ENCODE measurements at regions not wholly inside any gene's neighbourhood (a gene's known extent, or its start where the extent isn't known, plus 50 kb on each side); places are given as distances from the start of the nearest gene placed in this dataset.

GRCh38 chr1:119291611-119292206, 76.9 kb upstream of the HAO2 start:
- H3K27me3 ChIP-seq (ENCODE audit: insufficient read depth, low read length), result no peaks in the 10 kb centered on the region
- no peaks in the 10 kb centered on the region for H3K4me1 ChIP-seq (ENCODE audit: insufficient read depth, low read length)
- H2AFZ ChIP-seq (ENCODE audit: low read length), result no peak overlapping the region
- no peak overlapping the region for H3K4me3 ChIP-seq (ENCODE audit: insufficient read depth, low read length)
- no peaks in the 10 kb centered on the region for H4K20me1 ChIP-seq (ENCODE audit: insufficient read depth, low read length)
- TF ChIP-seq, protein P1, sequence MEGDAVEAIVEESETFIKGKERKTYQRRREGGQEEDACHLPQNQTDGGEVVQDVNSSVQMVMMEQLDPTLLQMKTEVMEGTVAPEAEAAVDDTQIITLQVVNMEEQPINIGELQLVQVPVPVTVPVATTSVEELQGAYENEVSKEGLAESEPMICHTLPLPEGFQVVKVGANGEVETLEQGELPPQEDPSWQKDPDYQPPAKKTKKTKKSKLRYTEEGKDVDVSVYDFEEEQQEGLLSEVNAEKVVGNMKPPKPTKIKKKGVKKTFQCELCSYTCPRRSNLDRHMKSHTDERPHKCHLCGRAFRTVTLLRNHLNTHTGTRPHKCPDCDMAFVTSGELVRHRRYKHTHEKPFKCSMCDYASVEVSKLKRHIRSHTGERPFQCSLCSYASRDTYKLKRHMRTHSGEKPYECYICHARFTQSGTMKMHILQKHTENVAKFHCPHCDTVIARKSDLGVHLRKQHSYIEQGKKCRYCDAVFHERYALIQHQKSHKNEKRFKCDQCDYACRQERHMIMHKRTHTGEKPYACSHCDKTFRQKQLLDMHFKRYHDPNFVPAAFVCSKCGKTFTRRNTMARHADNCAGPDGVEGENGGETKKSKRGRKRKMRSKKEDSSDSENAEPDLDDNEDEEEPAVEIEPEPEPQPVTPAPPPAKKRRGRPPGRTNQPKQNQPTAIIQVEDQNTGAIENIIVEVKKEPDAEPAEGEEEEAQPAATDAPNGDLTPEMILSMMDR (IDR thresholded peaks at IDR 0.05; ENCODE audit: extremely low read depth, low read depth, low read length), result no peak
- no peak for DNase-seq (ENCODE audit: insufficient read length, low spot score, missing footprints)
- H3K36me3 ChIP-seq (ENCODE audit: insufficient read depth, low read length), result no peaks in the 10 kb centered on the region
- H3K9me3 ChIP-seq (ENCODE audit: low read depth, low read length), result no peaks in the 10 kb centered on the region
- H3K4me2 ChIP-seq (ENCODE audit: insufficient read depth, low read length), result no peak overlapping the region
- no peak overlapping the region for H3K27ac ChIP-seq (ENCODE audit: low read depth, low read length)
- no peaks in the 10 kb centered on the region for H3K79me2 ChIP-seq (ENCODE audit: insufficient read depth, low read length)

- Histone ChIP-seq H3K9me3 (ENCODE audit: low read depth, low read length) (no peaks in the 10 kb centered on the region), H3K4me1 (ENCODE audit: insufficient read depth, low read length) (no peaks in the 10 kb centered on the region), H2AFZ (ENCODE audit: low read length) (no peak overlapping the region), H3K4me2 (ENCODE audit: insufficient read depth, low read length) (no peak overlapping the region), H4K20me1 (ENCODE audit: insufficient read depth, low read length) (no peaks in the 10 kb centered on the region), H3K27me3 (ENCODE audit: insufficient read depth, low read length) (peaks cover 6% of the 10 kb centered on the region), H3K79me2 (ENCODE audit: insufficient read depth, low read length) (no peaks in the 10 kb centered on the region), H3K36me3 (ENCODE audit: insufficient read depth, low read length) (no peaks in the 10 kb centered on the region), H3K27ac (ENCODE audit: low read depth, low read length) (no peak overlapping the region), H3K4me3 (ENCODE audit: insufficient read depth, low read length) (no peak overlapping the region)
- TF ChIP-seq, protein P1 (IDR thresholded peaks at IDR 0.05; ENCODE audit: extremely low read depth, low read depth, low read length), result no peak
- DNase-seq (ENCODE audit: insufficient read length, low spot score, missing footprints), result no peak
Observed at GRCh38 chr1:119293797-119294196, 74.8 kb upstream of the HAO2 start.

- peaks cover 6% of the 10 kb centered on the region for H3K27me3 ChIP-seq (ENCODE audit: insufficient read depth, low read length)
- TF ChIP-seq, protein P1 (IDR thresholded peaks at IDR 0.05; ENCODE audit: extremely low read depth, low read depth, low read length), result no peak
- H3K79me2 ChIP-seq (ENCODE audit: insufficient read depth, low read length), result no peaks in the 10 kb centered on the region
- no peaks in the 10 kb centered on the region for H3K4me1 ChIP-seq (ENCODE audit: insufficient read depth, low read length)
- no peaks in the 10 kb centered on the region for H3K36me3 ChIP-seq (ENCODE audit: insufficient read depth, low read length)
- H3K4me3 ChIP-seq (ENCODE audit: insufficient read depth, low read length), result no peak overlapping the region
- no peak overlapping the region for H2AFZ ChIP-seq (ENCODE audit: low read length)
- no peaks in the 10 kb centered on the region for H3K9me3 ChIP-seq (ENCODE audit: low read depth, low read length)
- no peak overlapping the region for H3K4me2 ChIP-seq (ENCODE audit: insufficient read depth, low read length)
- no peak overlapping the region for H3K27ac ChIP-seq (ENCODE audit: low read depth, low read length)
- H4K20me1 ChIP-seq (ENCODE audit: insufficient read depth, low read length), result no peaks in the 10 kb centered on the region
- peak; percentile 35 for DNase-seq (ENCODE audit: insufficient read length, low spot score, missing footprints)
Observed at GRCh38 chr1:119294199-119294598, 74.4 kb upstream of the HAO2 start.

DNA sequence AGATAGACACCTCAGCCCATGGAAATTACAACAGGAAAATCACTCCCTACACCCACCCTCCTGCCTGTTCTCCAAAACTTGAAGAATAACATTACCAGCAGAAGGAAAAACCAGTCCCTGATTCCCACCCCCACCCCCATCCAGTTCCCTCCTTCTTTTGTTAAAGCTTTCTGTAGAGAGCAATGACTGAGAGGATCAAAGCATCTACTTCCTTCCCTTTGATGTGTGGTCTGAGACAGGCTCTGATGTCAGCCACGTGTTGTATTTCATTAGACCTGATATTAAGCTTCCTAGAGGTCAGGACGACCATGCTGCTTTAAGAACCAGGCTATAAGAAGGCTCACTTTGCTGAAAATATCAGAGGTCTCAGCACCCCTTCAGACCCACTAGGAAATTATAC, 73.9 kb upstream of the HAO2 start:
- Histone ChIP-seq H3K36me3 (ENCODE audit: insufficient read depth, low read length) (no peaks in the 10 kb centered on the region), H3K9me3 (ENCODE audit: low read depth, low read length) (no peaks in the 10 kb centered on the region), H4K20me1 (ENCODE audit: insufficient read depth, low read length) (no peaks in the 10 kb centered on the region), H2AFZ (ENCODE audit: low read length) (no peak overlapping the region), H3K27ac (ENCODE audit: low read depth, low read length) (no peak overlapping the region), H3K4me3 (ENCODE audit: insufficient read depth, low read length) (no peak overlapping the region), H3K79me2 (ENCODE audit: insufficient read depth, low read length) (no peaks in the 10 kb centered on the region), H3K27me3 (ENCODE audit: insufficient read depth, low read length) (peaks cover 6% of the 10 kb centered on the region), H3K4me2 (ENCODE audit: insufficient read depth, low read length) (no peak overlapping the region), H3K4me1 (ENCODE audit: insufficient read depth, low read length) (no peaks in the 10 kb centered on the region)
- TF ChIP-seq, protein P1 (IDR thresholded peaks at IDR 0.05; ENCODE audit: extremely low read depth, low read depth, low read length), result no peak
- no peak for DNase-seq (ENCODE audit: insufficient read length, low spot score, missing footprints)
